ENCODE measurements at regions not wholly inside any gene's neighbourhood (a gene's known extent, or its start where the extent isn't known, plus 50 kb on each side); places are given as distances from the start of the nearest gene placed in this dataset.

DNA sequence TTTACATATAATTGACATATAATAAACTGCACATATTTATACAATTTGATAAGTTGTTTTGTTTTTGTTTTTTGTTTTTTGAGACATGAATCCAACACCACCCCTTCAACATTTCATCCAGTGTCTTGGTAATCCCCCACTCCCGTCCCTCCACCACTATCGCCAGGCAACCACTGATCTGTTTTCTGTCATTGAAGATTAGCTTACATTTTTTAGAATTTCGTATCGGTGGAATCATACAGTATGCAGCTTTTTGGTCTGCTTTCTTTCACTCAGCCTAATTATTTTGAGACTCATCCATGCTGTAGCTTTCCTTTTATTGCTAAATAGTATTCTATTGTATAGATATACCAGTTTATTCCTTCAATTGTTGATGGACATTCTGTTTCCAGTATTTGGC, 94.1 kb upstream of the FRY start:
- Histone ChIP-seq H4K20me1 (ENCODE audit: low read depth) (no peaks in the 10 kb centered on the region), H3K27me3 (no peaks in the 10 kb centered on the region), H3K27ac (no peak overlapping the region), H3K36me3 (no peaks in the 10 kb centered on the region), H3K79me2 (ENCODE audit: low read depth) (no peaks in the 10 kb centered on the region), H3K4me1 (no peaks in the 10 kb centered on the region), H3K9ac (no peak overlapping the region), H3K9me3 (ENCODE audit: low read depth) (no peaks in the 10 kb centered on the region), H3K4me3 (no peak overlapping the region), H2AFZ (replicated peaks) (no peak overlapping the region), H3F3A (ENCODE audit: low read depth) (no peaks in the 10 kb centered on the region), H3K4me2 (no peak overlapping the region)
- Mint-ChIP-seq H3K27me3 (ENCODE audit: insufficient read depth, low read depth) (no peaks in the 10 kb centered on the region), H3K27ac (no peak overlapping the region), H3K36me3 (no peaks in the 10 kb centered on the region), H3K9me3 (no peaks in the 10 kb centered on the region), H3K4me1 (no peaks in the 10 kb centered on the region), H3K4me3 (no peak overlapping the region)
- no peak for TF ChIP-seq EZH2 (IDR thresholded peaks at IDR 0.05)
- TF ChIP-seq, protein P1, sequence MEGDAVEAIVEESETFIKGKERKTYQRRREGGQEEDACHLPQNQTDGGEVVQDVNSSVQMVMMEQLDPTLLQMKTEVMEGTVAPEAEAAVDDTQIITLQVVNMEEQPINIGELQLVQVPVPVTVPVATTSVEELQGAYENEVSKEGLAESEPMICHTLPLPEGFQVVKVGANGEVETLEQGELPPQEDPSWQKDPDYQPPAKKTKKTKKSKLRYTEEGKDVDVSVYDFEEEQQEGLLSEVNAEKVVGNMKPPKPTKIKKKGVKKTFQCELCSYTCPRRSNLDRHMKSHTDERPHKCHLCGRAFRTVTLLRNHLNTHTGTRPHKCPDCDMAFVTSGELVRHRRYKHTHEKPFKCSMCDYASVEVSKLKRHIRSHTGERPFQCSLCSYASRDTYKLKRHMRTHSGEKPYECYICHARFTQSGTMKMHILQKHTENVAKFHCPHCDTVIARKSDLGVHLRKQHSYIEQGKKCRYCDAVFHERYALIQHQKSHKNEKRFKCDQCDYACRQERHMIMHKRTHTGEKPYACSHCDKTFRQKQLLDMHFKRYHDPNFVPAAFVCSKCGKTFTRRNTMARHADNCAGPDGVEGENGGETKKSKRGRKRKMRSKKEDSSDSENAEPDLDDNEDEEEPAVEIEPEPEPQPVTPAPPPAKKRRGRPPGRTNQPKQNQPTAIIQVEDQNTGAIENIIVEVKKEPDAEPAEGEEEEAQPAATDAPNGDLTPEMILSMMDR (IDR thresholded peaks at IDR 0.05), result no peak
- no peak for TF ChIP-seq EZH2phosphoT487 (IDR thresholded peaks at IDR 0.05)
- DNase-seq (ENCODE audit: low spot score), result no peak

DNA sequence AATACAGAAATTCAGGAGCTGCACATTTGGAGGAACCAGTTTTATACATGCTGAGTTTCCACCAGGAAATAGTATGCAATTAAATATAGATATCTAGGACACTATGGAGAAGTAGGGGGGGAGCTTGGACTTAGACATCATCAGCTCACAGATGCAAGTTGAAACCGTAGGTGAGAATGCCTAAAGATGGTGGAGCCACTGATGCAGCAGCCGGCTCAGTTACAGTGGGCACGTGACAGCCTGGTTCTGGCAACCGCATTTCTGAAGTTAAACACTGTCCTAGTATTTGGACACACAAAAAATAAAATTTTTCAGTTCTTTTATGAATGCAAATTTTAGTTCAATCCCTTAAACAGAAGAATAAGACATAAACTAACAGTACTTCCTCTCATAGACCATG, 91.5 kb upstream of the FRY start:
- H3K4me2 ChIP-seq, result no peak overlapping the region
- H2AFZ ChIP-seq (replicated peaks), result no peak overlapping the region
- Mint-ChIP-seq H3K4me1 (no peaks in the 10 kb centered on the region), H3K9me3 (no peaks in the 10 kb centered on the region), H3K27ac (no peak overlapping the region), H3K4me3 (no peak overlapping the region), H3K27me3 (ENCODE audit: insufficient read depth, low read depth) (no peaks in the 10 kb centered on the region), H3K36me3 (no peaks in the 10 kb centered on the region)
- no peaks in the 10 kb centered on the region for H3K79me2 ChIP-seq (ENCODE audit: low read depth)
- H3K4me3 ChIP-seq, result no peak overlapping the region
- H3K4me1 ChIP-seq, result no peaks in the 10 kb centered on the region
- H3K9me3 ChIP-seq (ENCODE audit: low read depth), result no peaks in the 10 kb centered on the region
- TF ChIP-seq EZH2 (IDR thresholded peaks at IDR 0.05) (no peak), EZH2phosphoT487 (IDR thresholded peaks at IDR 0.05) (no peak)
- TF ChIP-seq, protein P1 (IDR thresholded peaks at IDR 0.05), result no peak
- no peak for DNase-seq (ENCODE audit: low spot score)
- no peaks in the 10 kb centered on the region for H4K20me1 ChIP-seq (ENCODE audit: low read depth)
- H3K27me3 ChIP-seq, result no peaks in the 10 kb centered on the region
- H3K27ac ChIP-seq, result no peak overlapping the region
- H3K36me3 ChIP-seq, result no peaks in the 10 kb centered on the region
- no peaks in the 10 kb centered on the region for H3F3A ChIP-seq (ENCODE audit: low read depth)
- H3K9ac ChIP-seq, result no peak overlapping the region

GRCh38 chr13:31943591-31943990, 88.0 kb upstream of the FRY start:
- Histone ChIP-seq H3K4me2 (no peak overlapping the region), H3K27me3 (no peaks in the 10 kb centered on the region), H3K9ac (no peak overlapping the region), H3F3A (ENCODE audit: low read depth) (no peaks in the 10 kb centered on the region), H3K9me3 (ENCODE audit: low read depth) (no peaks in the 10 kb centered on the region), H3K27ac (no peak overlapping the region), H3K4me1 (no peaks in the 10 kb centered on the region), H4K20me1 (ENCODE audit: low read depth) (no peaks in the 10 kb centered on the region), H3K36me3 (no peaks in the 10 kb centered on the region), H2AFZ (replicated peaks) (no peak overlapping the region), H3K79me2 (ENCODE audit: low read depth) (no peaks in the 10 kb centered on the region), H3K4me3 (no peak overlapping the region)
- Mint-ChIP-seq H3K27me3 (ENCODE audit: insufficient read depth, low read depth) (peaks cover 3% of the 10 kb centered on the region), H3K9me3 (no peaks in the 10 kb centered on the region), H3K27ac (no peak overlapping the region), H3K4me3 (no peak overlapping the region), H3K36me3 (no peaks in the 10 kb centered on the region), H3K4me1 (peaks cover 11% of the 10 kb centered on the region)
- no peak for DNase-seq (ENCODE audit: low spot score)
- no peak for TF ChIP-seq EZH2 (IDR thresholded peaks at IDR 0.05)
- TF ChIP-seq, protein P1 (IDR thresholded peaks at IDR 0.05), result no peak
- TF ChIP-seq EZH2phosphoT487 (IDR thresholded peaks at IDR 0.05), result no peak
